ENCODE measurements at regions not wholly inside any gene's neighbourhood (a gene's known extent, or its start where the extent isn't known, plus 50 kb on each side); places are given as distances from the start of the nearest gene placed in this dataset.

GRCh38 chr5:167014401-167015056, 1276.9 kb upstream of the WWC1 start:
- Histone ChIP-seq H2AFZ (ENCODE audit: insufficient read depth, low read depth, low read length, poor library complexity, severe bottlenecking) (no peak overlapping the region), H3K4me2 (replicated peaks; ENCODE audit: extremely low read depth, low read length, poor library complexity, severe bottlenecking) (no peak overlapping the region), H3K27ac (ENCODE audit: low read depth in 1 of 2, low read length in 2 of 2) (no peak overlapping the region), H3K36me3 (replicated peaks in 1 of 2; ENCODE audit: control insufficient read depth in 1 of 2, insufficient read depth in 2 of 2, low read length in 2 of 2) (no peaks in the 10 kb centered on the region), H3K9me3 (replicated peaks in 1 of 2; ENCODE audit: control insufficient read depth in 1 of 2, insufficient read depth in 1 of 2, low read length in 2 of 2) (no peaks in the 10 kb centered on the region), H3K27me3 (ENCODE audit: control insufficient read depth in 2 of 2, insufficient read depth in 2 of 2, low read length in 2 of 2) (no peaks in the 10 kb centered on the region), H3K4me1 (ENCODE audit: control insufficient read depth in 1 of 2, insufficient read depth in 2 of 2, low read length in 2 of 2) (no peaks in the 10 kb centered on the region), H3K4me3 (replicated peaks in 1 of 3; ENCODE audit: low read depth in 2 of 3, low read length in 3 of 3) (no peak overlapping the region), H3K79me2 (ENCODE audit: insufficient read depth, low read length) (no peaks in the 10 kb centered on the region), H3K9ac (ENCODE audit: insufficient read depth, low read length, poor library complexity, severe bottlenecking) (no peak overlapping the region), H4K20me1 (ENCODE audit: insufficient read depth, low read length) (no peaks in the 10 kb centered on the region)
- peaks cover 0 to 4% (median 0%) of the 10 kb centered on the region in 7 donors for H3K9me3 Mint-ChIP-seq
- 81% methylated on average over 3 of the region's 5 CpGs for whole genome bisulfite sequencing (ENCODE audit: insufficient coverage)
- intact Hi-C loops (cut with micrococcal nuclease), result no loop called here
- DNase-seq, result no peak
- H3K4me1 Mint-ChIP-seq, result no peaks in the 10 kb centered on the region
- H3K36me3 Mint-ChIP-seq, result no peaks in the 10 kb centered on the region
- TF ChIP-seq CTCF (IDR thresholded peaks at IDR 0.05), result no peak
- H3K27ac Mint-ChIP-seq, result no peak overlapping the region
- no peaks in the 10 kb centered on the region for H3K27me3 Mint-ChIP-seq (ENCODE audit: low read depth in 3 of 3)
- H3K4me3 Mint-ChIP-seq, result no peak overlapping the region

- no peak overlapping the region for H3K27ac ChIP-seq (ENCODE audit: low read depth in 1 of 2, low read length in 2 of 2)
- H4K20me1 ChIP-seq (ENCODE audit: insufficient read depth, low read length), result no peaks in the 10 kb centered on the region
- H3K9ac ChIP-seq (ENCODE audit: insufficient read depth, low read length, poor library complexity, severe bottlenecking), result no peak overlapping the region
- no peak for DNase-seq
- no peaks in the 10 kb centered on the region for H3K79me2 ChIP-seq (ENCODE audit: insufficient read depth, low read length)
- no peaks in the 10 kb centered on the region for H3K36me3 ChIP-seq (replicated peaks in 1 of 2; ENCODE audit: control insufficient read depth in 1 of 2, insufficient read depth in 2 of 2, low read length in 2 of 2)
- no peaks in the 10 kb centered on the region for H3K36me3 Mint-ChIP-seq
- H3K4me3 Mint-ChIP-seq, result no peak overlapping the region
- H3K9me3 ChIP-seq (replicated peaks in 1 of 2; ENCODE audit: control insufficient read depth in 1 of 2, insufficient read depth in 1 of 2, low read length in 2 of 2), result no peaks in the 10 kb centered on the region
- no peak overlapping the region for H2AFZ ChIP-seq (ENCODE audit: insufficient read depth, low read depth, low read length, poor library complexity, severe bottlenecking)
- H3K4me2 ChIP-seq (replicated peaks; ENCODE audit: extremely low read depth, low read length, poor library complexity, severe bottlenecking), result no peak overlapping the region
- WGBS (ENCODE audit: insufficient coverage), result no CpG with 5 or more reads among the region's 1 CpG
- TF ChIP-seq CTCF (IDR thresholded peaks at IDR 0.05), result no peak
- H3K27me3 ChIP-seq (ENCODE audit: control insufficient read depth in 2 of 2, insufficient read depth in 2 of 2, low read length in 2 of 2), result no peaks in the 10 kb centered on the region
- H3K4me1 ChIP-seq (ENCODE audit: control insufficient read depth in 1 of 2, insufficient read depth in 2 of 2, low read length in 2 of 2), result no peaks in the 10 kb centered on the region
- intact Hi-C loops (cut with micrococcal nuclease), result no loop called here
- no peak overlapping the region for H3K4me3 ChIP-seq (replicated peaks in 1 of 3; ENCODE audit: low read depth in 2 of 3, low read length in 3 of 3)
- H3K27ac Mint-ChIP-seq, result no peak overlapping the region
- peaks cover 0 to 5% (median 0%) of the 10 kb centered on the region in 7 donors for H3K9me3 Mint-ChIP-seq
- H3K4me1 Mint-ChIP-seq, result no peaks in the 10 kb centered on the region
- H3K27me3 Mint-ChIP-seq (ENCODE audit: low read depth in 3 of 3), result no peaks in the 10 kb centered on the region
These were observed 1271.0 kb upstream of the WWC1 start for GRCh38 chr5:167020418-167020817.

Measured in CD14-positive monocyte (primary cell).